Renal cortex interstitium (tissue), 11 donors: ENCODE measurements at regions not wholly inside any gene's neighbourhood (a gene's known extent, or its start where the extent isn't known, plus 50 kb on each side); places are given as distances from the start of the nearest gene placed in this dataset.

Source experiments
- DNase-seq, 11 donors: peaks; one replicate each; pipeline ENCODE4 v3.0.0-alpha.2; 2013; ENCODE audit warnings: low read depth in 9 of 11, low spot score in 4 of 11; ENCODE audit errors: extremely low read depth in 1 of 11

DNA sequence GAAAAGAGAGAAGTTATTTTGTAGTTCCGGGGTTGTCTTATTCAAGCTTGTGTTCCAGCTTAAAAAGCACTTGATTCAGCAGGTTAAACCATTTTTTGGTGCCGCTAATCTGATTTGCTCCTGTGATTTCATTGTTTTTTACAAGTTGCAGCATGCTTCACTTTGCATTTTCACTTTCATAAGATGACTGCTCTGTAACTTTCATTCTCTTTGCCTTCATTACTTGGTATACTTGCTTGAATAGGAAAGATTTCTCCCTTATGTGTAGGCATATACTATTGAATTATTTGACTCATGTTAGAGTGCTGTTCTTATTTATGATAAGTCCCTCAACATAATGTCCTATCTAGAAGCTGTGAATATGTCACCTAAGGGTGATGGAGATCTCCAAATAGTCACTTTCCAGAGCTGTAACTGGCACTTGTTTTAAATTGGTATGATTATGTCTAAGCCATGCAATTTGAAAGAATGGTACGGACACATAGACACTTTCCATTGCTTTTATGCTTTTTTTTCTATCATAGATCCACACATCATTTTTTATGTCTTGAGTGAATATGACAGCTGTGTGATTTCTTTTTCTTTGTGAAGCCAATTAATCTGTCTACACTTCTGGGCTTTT lies 254.5 kb downstream of the DSEL start:
- DNase-seq: no peak

DNA sequence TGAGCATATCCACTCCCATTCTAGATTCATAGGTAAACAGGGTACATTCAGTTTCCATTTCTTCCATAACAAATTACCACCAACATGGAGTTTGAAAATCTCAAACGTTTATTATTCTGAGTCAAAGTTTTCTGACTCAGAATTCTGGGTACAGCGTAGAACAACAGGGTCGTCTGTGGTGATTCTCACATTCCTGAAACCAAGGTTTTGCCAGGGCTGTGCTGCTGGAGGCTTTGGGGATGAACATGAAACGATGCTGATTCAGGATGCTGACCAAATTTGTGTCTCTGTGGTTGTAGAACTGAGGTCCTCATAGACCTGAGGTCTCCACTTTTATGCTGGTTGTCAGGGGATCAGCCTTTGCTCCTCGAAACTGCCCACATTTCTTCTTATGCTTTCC lies 255.7 kb downstream of the DSEL start:
- no peak for DNase-seq

DNA sequence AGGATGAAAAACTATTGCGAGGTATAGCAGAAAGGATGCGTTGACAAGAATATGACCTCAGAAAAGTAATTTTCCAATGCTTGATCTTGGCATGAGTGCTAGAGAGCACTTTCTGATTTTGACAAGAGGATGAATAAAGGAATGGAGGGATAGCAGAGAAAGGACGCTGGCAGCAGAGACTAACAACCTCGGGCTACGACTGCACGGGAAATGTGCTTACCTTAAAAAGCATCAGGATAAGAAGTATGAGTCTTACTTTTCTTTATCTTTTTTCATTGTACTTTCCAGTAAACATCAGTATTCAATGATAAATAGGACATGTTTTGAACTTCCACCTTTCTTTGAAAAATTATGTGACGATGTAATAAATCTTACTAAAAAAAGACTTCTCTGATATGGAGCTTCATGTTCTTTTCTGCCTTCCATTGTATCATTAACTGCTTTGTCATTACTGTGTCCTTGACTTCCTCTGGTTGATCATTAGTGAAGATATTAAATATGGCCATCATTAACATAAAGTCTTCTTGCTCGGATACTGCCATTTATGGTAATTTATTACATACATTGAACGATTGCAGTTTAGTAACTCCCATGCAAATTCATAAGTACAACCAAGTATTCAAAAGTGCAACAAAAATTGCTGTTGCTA lies 265.6 kb downstream of the DSEL start:
- DNase-seq: no peak

DNA sequence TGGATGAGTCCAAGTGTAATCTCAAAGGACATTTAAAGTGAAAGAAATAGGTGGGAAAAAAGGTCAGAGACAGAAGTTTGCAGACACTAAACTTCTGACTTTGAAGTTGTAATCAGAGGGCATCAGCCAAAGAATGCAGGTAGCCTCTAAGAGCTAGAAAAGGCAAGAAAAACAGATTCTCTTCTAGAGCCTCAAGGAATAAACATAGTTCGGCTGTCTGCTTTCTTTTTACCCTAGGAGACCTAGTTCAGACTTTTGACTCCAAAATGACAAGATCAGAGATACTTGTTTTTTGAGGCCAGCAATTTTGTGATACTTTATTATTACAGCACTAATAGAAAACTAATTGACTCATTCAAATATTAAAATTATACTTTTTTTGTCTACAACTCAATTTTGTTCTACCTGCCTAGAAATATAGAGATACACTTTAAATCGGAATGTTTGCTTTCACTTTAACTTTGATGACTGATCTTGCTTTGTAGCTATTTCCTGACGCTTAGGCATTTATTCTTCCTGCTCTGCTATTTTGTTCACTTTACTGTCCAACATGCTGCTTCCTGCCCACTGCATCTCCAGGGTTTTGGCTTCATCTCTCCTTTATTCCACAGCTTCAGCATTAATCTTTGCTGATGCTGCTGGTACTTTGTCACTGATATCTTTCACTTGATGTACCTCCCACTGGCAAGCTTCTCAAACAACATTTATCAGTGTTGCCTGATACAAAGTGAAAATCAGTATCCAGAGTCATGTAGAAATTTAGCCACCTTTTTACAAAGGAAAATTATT lies 272.5 kb downstream of the DSEL start:
- DNase-seq: no peak

DNA sequence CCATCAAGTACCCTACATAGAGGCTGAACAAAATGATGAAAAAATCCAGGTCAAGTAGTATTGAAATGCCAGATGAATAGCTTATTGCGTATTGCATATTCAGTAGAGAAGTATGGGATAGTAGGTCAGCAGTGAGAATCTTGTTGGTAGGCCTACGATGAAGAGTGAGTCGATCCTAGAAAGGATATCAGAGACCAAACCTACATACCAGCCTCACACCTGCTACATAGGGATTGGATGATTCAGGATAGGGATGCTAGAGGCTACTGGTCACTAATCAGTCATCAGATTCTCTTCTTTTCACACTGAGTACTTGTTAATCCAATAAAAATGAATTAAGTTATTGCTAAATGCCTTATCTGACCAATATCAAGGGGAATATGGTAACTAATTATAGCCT lies 274.5 kb downstream of the DSEL start:
- DNase-seq: no peak

DNA sequence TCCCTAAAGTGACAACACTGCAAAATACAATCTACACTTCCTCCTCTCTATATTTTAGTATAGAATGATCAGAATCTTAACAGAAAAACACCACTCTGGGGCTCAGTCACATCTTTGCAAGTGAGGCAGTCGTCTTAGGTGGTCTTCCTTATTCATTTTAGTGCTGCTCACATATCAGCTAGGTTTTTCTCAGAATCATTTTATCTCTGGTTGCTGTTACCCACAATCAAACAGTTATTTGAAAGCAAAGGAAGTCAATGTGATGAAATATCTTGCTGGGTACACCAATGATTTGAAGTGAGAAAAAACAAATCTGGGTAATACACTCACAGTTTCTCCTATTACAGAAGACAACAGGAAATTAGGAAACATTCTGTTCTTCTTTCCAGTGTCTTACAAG lies 275.2 kb downstream of the DSEL start:
- DNase-seq: no peak

DNA sequence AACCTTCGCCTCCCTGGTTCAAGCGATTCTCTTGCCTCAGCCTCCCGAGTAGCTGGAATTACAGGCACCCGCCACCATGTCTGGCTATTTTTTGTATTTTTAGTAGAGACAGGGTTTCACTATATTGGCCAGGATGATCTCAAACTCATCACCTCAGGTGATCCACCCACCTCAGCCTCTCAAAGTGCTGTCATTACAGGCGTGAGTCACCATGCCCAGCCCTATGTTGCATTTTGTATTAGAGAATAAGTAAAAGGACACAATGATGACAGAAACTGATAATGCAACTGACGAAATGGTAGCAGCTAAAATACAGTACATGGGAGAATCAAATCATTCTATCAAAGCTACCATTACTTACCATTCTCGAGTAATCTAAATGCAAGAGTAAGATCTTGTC lies 276.7 kb downstream of the DSEL start:
- no peak for DNase-seq

DNA sequence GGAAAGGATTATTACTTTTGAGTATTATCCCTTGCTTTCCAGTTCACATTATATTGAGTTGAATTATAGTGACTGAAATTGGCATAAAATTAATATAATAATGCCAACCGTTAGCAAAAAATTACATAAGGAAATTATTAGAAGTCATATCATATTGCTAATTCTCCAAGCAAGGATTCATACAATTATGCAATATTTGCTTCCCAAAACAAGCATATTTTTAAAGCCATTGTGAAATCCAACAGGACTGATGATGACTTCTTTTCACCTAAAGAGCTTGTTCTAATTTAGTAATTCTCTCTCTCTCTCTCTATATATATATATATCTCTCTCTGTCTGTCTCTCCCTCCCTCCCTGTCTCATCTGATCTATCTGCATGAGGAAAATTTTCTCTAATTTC lies 283.5 kb downstream of the DSEL start:
- DNase-seq: no peak

DNA sequence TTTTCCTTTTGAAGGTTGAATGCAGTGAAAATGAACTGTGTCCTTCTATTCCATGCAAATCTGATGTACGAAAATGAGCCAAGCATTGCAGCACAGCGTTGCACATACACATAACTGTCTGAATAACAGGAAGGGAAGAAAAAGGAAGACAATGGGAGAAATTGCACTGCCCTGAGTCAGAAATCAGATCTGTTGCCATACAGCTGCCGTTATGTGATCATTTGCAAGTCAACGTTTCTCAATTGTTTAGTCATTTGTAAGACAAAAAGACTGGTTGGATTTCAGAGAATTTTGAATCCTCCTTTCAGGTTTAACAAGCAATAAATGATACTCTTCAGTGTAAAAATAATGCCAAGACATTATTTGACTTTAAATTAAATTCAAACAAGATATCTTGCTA lies 284.1 kb downstream of the DSEL start:
- DNase-seq: no peak

DNA sequence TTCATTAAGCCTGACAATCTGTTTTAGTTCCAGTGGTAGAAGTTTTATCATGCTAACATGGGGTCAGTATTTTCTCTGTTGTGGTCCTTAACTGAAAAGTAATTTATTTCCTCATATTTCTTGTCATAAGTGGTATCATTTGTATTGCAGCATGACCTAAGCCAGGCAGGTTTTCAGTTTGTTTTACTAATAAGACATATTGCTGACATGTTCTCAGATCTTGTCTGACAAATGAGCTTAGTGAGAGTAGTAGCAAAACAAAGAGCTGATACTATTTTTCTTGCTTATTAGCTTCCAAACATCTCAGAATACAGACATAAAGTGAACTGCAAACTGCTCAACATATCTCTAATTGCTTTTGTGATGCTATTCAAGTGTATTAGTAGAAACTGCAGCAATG lies 293.6 kb downstream of the DSEL start:
- no peak for DNase-seq

DNA sequence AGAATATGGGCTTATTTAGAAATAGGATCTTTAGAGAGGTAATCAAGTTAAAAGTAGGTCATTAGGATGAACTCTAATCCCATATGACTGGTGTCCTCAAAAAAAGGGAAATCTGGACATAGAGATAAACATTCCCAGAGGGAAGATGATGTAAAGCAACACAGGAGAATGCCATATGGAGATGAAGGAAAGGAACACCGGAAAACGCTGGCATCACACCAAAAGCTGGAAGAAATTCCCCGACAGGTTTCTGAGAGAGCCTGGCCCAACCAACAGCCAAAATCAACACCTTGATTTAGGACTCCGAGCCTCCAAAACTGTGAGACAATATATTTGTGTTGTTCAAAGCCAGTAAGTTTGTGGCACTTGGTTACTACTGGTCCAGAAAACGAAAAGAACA lies 296.7 kb downstream of the DSEL start:
- no peak for DNase-seq

DNA sequence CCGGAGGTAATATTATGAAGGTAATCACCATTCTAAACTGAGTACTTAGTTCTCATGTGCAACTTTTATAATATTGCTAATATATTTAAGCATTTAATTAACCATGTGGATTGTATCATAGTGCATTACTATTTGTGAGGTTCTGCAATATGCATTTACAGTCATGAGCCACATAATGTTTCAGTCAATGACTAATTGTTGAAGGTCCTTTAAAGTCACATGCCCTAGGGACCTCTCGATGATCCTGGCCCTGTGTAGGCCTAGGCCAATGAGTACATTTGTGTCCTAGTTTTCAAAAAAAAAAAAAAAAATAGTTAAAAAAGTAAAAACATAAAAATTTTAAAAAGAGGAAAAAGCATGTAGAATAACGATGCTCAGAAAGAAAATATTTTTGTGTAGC lies 298.0 kb downstream of the DSEL start:
- DNase-seq: no peak

DNA sequence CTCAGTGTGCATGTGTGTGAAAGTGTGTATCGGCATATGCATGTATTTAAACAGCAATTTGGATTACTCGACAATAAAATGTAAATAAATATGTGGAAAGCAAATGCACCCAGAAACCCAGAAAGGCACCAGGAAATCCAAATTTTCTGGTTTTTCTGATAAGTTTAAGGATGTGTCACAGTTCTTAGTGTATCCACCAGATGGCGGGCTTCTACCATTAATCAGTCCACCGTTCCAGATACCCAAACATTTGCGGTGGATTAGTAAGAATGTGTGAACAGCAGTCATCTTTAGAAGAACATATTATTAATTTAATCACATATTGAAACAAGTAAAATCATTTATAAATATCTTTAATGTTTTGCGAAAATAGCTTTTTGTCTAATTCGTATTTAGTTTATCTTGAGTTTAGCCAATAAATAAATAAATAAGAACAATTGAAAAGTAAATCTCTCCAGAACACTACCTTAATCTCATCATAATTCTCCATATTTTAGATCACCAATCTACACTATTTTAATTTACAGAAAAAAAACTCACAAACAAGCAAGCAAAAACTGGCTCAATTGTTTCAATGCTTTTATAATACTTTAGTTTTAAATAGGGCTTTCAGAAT lies 298.9 kb downstream of the DSEL start:
- peak; percentile 4 to 45 (median 23) for DNase-seq

DNA sequence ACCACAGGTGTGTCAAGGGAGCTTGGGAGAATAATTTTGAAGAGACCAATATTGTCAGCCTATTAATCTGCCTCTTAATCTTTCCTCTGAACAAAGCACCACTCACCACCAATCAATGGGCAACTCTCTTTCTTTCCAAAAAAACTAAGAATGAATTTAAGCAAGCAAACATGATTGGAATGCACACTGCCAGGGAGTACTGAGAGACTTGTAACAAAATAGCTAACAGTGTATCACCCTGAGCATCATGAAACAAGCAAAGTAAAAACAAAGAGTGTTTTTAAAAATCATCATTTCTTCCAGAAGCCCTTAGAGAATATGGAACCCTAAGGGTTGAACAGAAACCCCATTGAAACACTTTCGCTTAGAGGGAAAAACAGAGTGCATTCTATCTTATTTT lies 299.7 kb downstream of the DSEL start:
- no peak for DNase-seq

DNA sequence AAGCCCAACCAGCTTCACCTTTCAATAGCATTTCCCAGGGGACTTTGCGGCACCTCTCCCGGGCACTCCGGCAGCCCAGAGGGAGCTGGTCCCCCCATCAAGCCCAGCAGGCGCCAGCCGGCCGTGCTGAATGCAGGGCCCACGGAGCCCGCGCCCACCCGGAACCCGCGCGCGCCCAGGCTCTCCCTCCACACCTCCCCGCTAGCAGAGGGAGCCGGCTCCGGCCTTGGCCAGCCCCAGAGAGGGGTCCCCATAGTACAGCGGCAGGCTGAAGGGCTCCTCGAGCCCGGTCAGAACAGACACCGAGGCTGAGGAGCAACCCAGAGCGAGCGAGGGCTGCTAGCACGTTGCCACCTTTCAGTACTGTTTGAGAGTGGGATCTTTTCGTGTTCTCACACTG lies 300.8 kb downstream of the DSEL start:
- DNase-seq: no peak

DNA sequence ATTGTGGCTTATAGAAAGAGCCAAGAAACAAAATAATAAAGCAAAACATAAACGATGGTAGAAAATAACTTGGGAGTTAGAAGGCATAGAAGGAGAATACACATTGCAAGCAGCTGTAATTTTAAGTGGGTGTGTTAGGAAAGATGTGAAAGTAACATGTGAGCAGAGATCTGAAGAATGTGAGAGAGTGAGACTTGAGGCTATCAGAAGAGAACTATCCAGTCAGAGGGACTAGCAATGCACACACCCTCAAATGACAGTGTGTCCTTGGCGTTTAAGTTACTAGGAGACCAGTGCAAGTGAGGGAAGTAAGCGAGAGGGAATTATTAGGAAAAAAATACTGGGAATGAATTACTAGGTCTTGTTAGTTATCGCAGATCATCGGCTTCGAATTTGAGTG lies 304.9 kb downstream of the DSEL start:
- DNase-seq: no peak

DNA sequence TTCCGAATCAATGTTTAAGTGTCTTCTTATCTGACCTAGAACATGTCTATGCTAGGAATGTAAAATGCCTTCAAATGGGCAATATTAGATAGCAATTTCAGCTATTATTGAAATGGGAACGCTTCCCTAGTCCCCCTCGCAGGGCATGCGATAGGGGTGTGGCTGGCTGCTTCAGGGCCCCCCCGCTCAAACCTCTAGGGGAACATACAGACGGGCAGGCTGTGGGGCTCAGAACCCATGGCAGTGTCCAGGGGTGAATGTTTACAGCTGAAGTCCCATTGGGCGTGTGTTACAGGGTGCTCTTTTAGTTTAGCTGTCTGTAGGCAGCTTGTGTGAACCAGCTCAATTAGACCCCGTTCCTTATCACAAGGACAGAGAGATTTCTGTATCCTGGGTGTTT lies 315.9 kb downstream of the DSEL start:
- DNase-seq: no peak

DNA sequence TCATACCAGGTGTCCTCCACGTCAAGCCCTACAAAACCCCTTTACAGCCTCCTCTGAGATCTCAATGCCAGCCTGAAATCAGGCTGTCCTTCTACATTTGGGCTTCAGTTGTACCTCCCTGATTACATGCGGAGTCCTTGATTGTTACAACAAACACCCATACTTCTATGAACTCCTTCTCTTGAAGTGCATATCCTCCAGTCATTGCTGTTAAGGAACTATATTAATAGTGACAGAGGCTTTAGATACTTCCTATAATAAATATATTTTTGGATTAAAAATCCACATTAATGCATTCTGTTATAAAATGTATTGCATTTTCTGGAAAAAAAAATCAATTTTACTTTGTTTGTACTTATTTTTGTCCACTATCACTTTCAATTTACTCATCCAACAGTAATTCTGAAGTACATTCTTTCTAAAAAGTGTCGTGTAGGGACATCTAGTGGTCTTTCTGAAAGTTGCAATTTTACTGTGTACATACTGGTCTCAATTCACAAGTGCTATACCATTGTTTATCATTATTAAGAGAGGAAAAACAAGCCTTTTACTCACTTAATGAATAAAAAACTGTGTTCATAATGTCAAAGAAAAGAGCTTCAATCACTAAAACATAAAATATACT lies 316.4 kb downstream of the DSEL start:
- DNase-seq: peak; percentile 10 to 62 (median 31)

DNA sequence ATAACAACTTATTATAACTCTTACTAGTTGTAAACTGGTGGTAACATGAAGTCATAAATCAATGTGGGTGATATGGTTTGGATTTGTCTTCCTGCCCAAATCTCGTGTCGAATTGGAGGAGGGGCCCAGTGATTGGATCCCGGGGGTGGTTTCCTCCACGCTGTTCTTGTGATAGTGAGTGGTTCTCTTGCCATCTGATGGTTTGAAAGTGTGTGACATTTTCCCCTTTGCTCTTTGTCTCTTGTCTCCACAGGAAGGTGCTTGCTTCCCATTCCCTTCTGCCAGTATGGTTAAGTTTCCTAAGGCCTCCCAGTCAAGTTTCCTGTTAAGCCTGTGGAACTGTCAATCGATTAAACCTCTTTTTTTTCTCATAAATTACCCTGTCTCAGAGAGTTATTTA lies 321.6 kb downstream of the DSEL start:
- DNase-seq: no peak

DNA sequence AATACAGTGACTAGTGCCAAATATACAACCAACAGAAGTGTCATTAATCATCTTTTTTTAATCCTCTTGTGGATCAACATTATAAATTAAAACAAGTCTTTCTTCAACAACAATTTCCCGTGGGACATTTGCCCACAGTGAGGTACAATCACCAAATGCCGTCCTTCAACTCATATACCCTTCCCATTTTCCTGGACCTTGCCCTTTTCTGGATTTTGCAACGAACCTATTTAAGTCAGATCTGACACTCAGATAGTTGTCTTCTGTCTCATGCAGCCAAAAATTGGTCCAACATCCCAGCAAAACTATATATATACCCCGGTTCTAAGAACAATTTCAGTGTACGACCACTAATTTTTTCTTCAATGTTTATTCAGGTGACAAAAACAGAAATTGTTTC lies 324.0 kb downstream of the DSEL start:
- DNase-seq: no peak
